CD14-positive monocyte (primary cell): ENCODE measurements at regions not wholly inside any gene's neighbourhood (a gene's known extent, or its start where the extent isn't known, plus 50 kb on each side); places are given as distances from the start of the nearest gene placed in this dataset.

Source experiments
- DNase-seq, 3 donors: peaks; one replicate each; pipeline ENCODE4 v3.0.0-alpha.2; 2011 to 2022
- H2AFZ ChIP-seq: 2 replicates; pipeline ENCODE4 v1.6.0; 2012; ENCODE audit warnings: mild to moderate bottlenecking, low read depth, low read length, inconsistent platforms; ENCODE audit not compliant: insufficient read depth, poor library complexity, severe bottlenecking
- H3K27ac ChIP-seq, 2 donors: 1 replicate in 1 of 2; 2 replicates in 1 of 2; pipeline ENCODE4 v1.5.1; 2012 to 2013; ENCODE audit warnings: low read length in 2 of 2, control low read depth in 1 of 2, inconsistent platforms in 1 of 2, low read depth in 1 of 2, mild to moderate bottlenecking in 1 of 2
- H3K27me3 ChIP-seq, 2 donors: one replicate each; pipeline versions ENCODE4 v1.6.0 to v1.6.1; 2011 to 2013; ENCODE audit warnings: low read length in 2 of 2; ENCODE audit not compliant: control insufficient read depth in 2 of 2, insufficient read depth in 2 of 2
- H3K36me3 ChIP-seq, 2 donors: replicated peaks in 1 of 2; 1 replicate in 1 of 2; 2 replicates in 1 of 2; pipeline versions ENCODE4 v1.5.1 to v1.6.1; 2012 to 2013; ENCODE audit warnings: low read length in 2 of 2, control low read depth in 1 of 2, inconsistent platforms in 1 of 2, mild to moderate bottlenecking in 1 of 2; ENCODE audit not compliant: insufficient read depth in 2 of 2, control insufficient read depth in 1 of 2
- H3K4me1 ChIP-seq, 2 donors: 1 replicate in 1 of 2; 2 replicates in 1 of 2; pipeline versions ENCODE4 v1.5.1 to v1.6.1; 2012 to 2013; ENCODE audit warnings: low read length in 2 of 2, control low read depth in 1 of 2, inconsistent platforms in 1 of 2, mild to moderate bottlenecking in 1 of 2, moderate library complexity in 1 of 2; ENCODE audit not compliant: insufficient read depth in 2 of 2, control insufficient read depth in 1 of 2
- H3K4me2 ChIP-seq: replicated peaks from 2 replicates; pipeline ENCODE3; 2012; ENCODE audit warnings: low read length, moderate library complexity, mild to moderate bottlenecking; ENCODE audit not compliant: poor library complexity, severe bottlenecking; ENCODE audit errors: extremely low read depth
- H3K4me3 ChIP-seq, 3 experiments: fragments of 200-600 bp in 1 of 3; sonication (generic) in 1 of 3; replicated peaks in 1 of 3; 1 replicate in 2 of 3; 2 replicates in 1 of 3; pipeline ENCODE4 v1.5.1; 2011 to 2013; ENCODE audit warnings: low read length in 3 of 3, mild to moderate bottlenecking in 3 of 3, control low read depth in 2 of 3, low read depth in 2 of 3, inconsistent platforms in 1 of 3, moderate library complexity in 1 of 3
- H3K79me2 ChIP-seq: 2 replicates; pipeline ENCODE4 v1.6.0; 2012; ENCODE audit warnings: mild to moderate bottlenecking, control low read depth, inconsistent platforms, low read length, moderate library complexity; ENCODE audit not compliant: insufficient read depth
- H3K9ac ChIP-seq: 2 replicates; pipeline ENCODE4 v1.6.0; 2017; ENCODE audit warnings: low read length, mild to moderate bottlenecking; ENCODE audit not compliant: insufficient read depth, poor library complexity, severe bottlenecking
- H3K9me3 ChIP-seq, 2 donors: replicated peaks in 1 of 2; 1 replicate in 1 of 2; 2 replicates in 1 of 2; pipeline versions ENCODE4 v1.5.1 to v1.6.1; 2012 to 2013; ENCODE audit warnings: low read length in 2 of 2, control low read depth in 1 of 2; ENCODE audit not compliant: control insufficient read depth in 1 of 2, insufficient read depth in 1 of 2
- H4K20me1 ChIP-seq: 2 replicates; pipeline ENCODE4 v1.6.0; 2012; ENCODE audit warnings: mild to moderate bottlenecking, low read length, control low read depth, moderate library complexity; ENCODE audit not compliant: insufficient read depth
- H3K27ac Mint-ChIP-seq, 7 donors: one replicate each; pipeline ENCODE4 v1.8.0; 2020; ENCODE audit warnings: mild to moderate bottlenecking in 7 of 7, mixed read lengths in 7 of 7, moderate library complexity in 6 of 7, inconsistent platforms in 2 of 7
- H3K27me3 Mint-ChIP-seq, 3 donors: one replicate each; pipeline ENCODE4 v1.8.0; 2021 to 2022; ENCODE audit warnings: low read depth in 3 of 3, mild to moderate bottlenecking in 3 of 3, mixed read lengths in 3 of 3, moderate library complexity in 3 of 3, inconsistent platforms in 1 of 3
- H3K36me3 Mint-ChIP-seq, 2 donors: one replicate each; pipeline ENCODE4 v1.8.0; 2020; ENCODE audit warnings: mixed read lengths in 2 of 2, inconsistent platforms in 1 of 2, mild to moderate bottlenecking in 1 of 2
- H3K4me1 Mint-ChIP-seq: one replicate; pipeline ENCODE4 v1.8.0; 2020; ENCODE audit warnings: mild to moderate bottlenecking, mixed read lengths
- H3K4me3 Mint-ChIP-seq, 2 donors: one replicate each; pipeline ENCODE4 v1.8.0; 2020; ENCODE audit warnings: mild to moderate bottlenecking in 2 of 2, mixed read lengths in 2 of 2, moderate library complexity in 1 of 2
- H3K9me3 Mint-ChIP-seq, 7 donors: one replicate each; pipeline ENCODE4 v1.8.0; 2020 to 2022; ENCODE audit warnings: mixed read lengths in 7 of 7, mild to moderate bottlenecking in 6 of 7, moderate library complexity in 6 of 7, inconsistent platforms in 2 of 7
- CTCF ChIP-seq: fragments of 200-600 bp; IDR thresholded peaks from one replicate; pipeline ENCODE4 v1.8.0; 2022; ENCODE audit warnings: antibody characterized with exemption, mild to moderate bottlenecking
- WGBS: methylation state at CpG from one replicate; pipeline ENCODE4 v1.1.5; 2013; ENCODE audit warnings: missing lambda C conversion rate; ENCODE audit not compliant: insufficient coverage; 5-methylcytosine and 5-hydroxymethylcytosine counted together
- intact Hi-C, 2 donors: fragments of 100-400 bp; cut with micrococcal nuclease; formaldehyde crosslinking; loops; one replicate each; pipeline versions ENCODE4 v1.15.0 to v1.15.1; 2023

- Histone ChIP-seq H3K9ac (no peak overlapping the region), H3K27ac (no peak overlapping the region), H3K79me2 (no peaks in the 10 kb centered on the region), H4K20me1 (no peaks in the 10 kb centered on the region), H3K4me1 (no peaks in the 10 kb centered on the region), H3K36me3 (no peaks in the 10 kb centered on the region), H3K9me3 (no peaks in the 10 kb centered on the region), H3K4me2 (no peak overlapping the region), H3K4me3 (no peak overlapping the region), H3K27me3 (no peaks in the 10 kb centered on the region), H2AFZ (no peak overlapping the region)
- H3K36me3 Mint-ChIP-seq, result no peaks in the 10 kb centered on the region
- no peak for DNase-seq
- no peaks in the 10 kb centered on the region for H3K27me3 Mint-ChIP-seq
- H3K9me3 Mint-ChIP-seq, result peaks cover 0 to 1% (median 0%) of the 10 kb centered on the region in 7 donors
- no peaks in the 10 kb centered on the region for H3K4me1 Mint-ChIP-seq
- H3K4me3 Mint-ChIP-seq, result no peak overlapping the region
- intact Hi-C loops, result no loop called here
- no peak overlapping the region for H3K27ac Mint-ChIP-seq
- TF ChIP-seq CTCF, result no peak
Observed at GRCh38 chr14:85897808-85898207, 367.9 kb downstream of the FLRT2 start.

GRCh38 chr14:85895603-85896002 lies 365.7 kb downstream of the FLRT2 start:
- H3K27ac Mint-ChIP-seq, result no peak overlapping the region
- no peak overlapping the region for H3K4me3 Mint-ChIP-seq
- Histone ChIP-seq H3K27ac (no peak overlapping the region), H3K79me2 (no peaks in the 10 kb centered on the region), H3K4me3 (no peak overlapping the region), H3K9ac (no peak overlapping the region), H3K27me3 (no peaks in the 10 kb centered on the region), H4K20me1 (no peaks in the 10 kb centered on the region), H3K4me2 (no peak overlapping the region), H3K9me3 (no peaks in the 10 kb centered on the region), H2AFZ (no peak overlapping the region), H3K36me3 (no peaks in the 10 kb centered on the region), H3K4me1 (no peaks in the 10 kb centered on the region)
- H3K27me3 Mint-ChIP-seq, result no peaks in the 10 kb centered on the region
- DNase-seq, result no peak
- intact Hi-C loops, result no loop called here
- WGBS, result no CpG with 5 or more reads among the region's 1 CpG
- H3K36me3 Mint-ChIP-seq, result no peaks in the 10 kb centered on the region
- no peaks in the 10 kb centered on the region for H3K9me3 Mint-ChIP-seq
- TF ChIP-seq CTCF, result no peak
- no peaks in the 10 kb centered on the region for H3K4me1 Mint-ChIP-seq
